Embryonic facial prominence (tissue), 1 donor: ENCODE measurements at regions not wholly inside any gene's neighbourhood (a gene's known extent, or its start where the extent isn't known, plus 50 kb on each side); places are given as distances from the start of the nearest gene placed in this dataset.
A peak's percentile ranks its signal among the peaks of the same experiment; 100 is the strongest.
"Not testable (repeated sequence)": the region's sequence is repeated elsewhere in the genome, so short reads cannot be mapped to it uniquely, and the experiment has no call there.

Experiments
- DNase-seq: peaks from one replicate; pipeline ENCODE4 v3.0.0-alpha.2; 2016; ENCODE audit errors: extremely low spot score

GRCh38 chr12:78269620-78270019 lies 438.9 kb downstream of the NAV3 start:
- no peak for DNase-seq

GRCh38 chr12:78271546-78271945 lies 440.9 kb downstream of the NAV3 start:
- no peak for DNase-seq

GRCh38 chr12:78275886-78276285 lies 445.2 kb downstream of the NAV3 start:
- no peak for DNase-seq

- no peak for DNase-seq
These were observed 448.1 kb downstream of the NAV3 start for GRCh38 chr12:78278706-78279190.

- DNase-seq, result no peak
These were observed 448.9 kb downstream of the NAV3 start for GRCh38 chr12:78279567-78279966.

GRCh38 chr12:78281102-78281501 lies 450.4 kb downstream of the NAV3 start:
- DNase-seq, result not testable (repeated sequence)

- no peak for DNase-seq
These were observed 453.7 kb downstream of the NAV3 start for GRCh38 chr12:78284417-78284816.

GRCh38 chr12:78290606-78291345 lies 460.1 kb downstream of the NAV3 start:
- DNase-seq, result peak; percentile 6

GRCh38 chr12:78293059-78293686 lies 462.5 kb downstream of the NAV3 start:
- DNase-seq, result no peak

- DNase-seq, result not testable (repeated sequence)
These were observed 470.6 kb downstream of the NAV3 start for GRCh38 chr12:78301282-78301681.

- DNase-seq, result no peak
These were observed 475.1 kb downstream of the NAV3 start for GRCh38 chr12:78305808-78306207.

- no peak for DNase-seq
These were observed 475.5 kb downstream of the NAV3 start for GRCh38 chr12:78306236-78306635.

GRCh38 chr12:78308701-78309100 lies 478.0 kb downstream of the NAV3 start:
- no peak for DNase-seq

GRCh38 chr12:78315028-78315427 lies 484.3 kb downstream of the NAV3 start:
- no peak for DNase-seq

GRCh38 chr12:78316136-78316535 lies 485.4 kb downstream of the NAV3 start:
- DNase-seq, result no peak

- DNase-seq, result no peak
These were observed 486.2 kb downstream of the NAV3 start for GRCh38 chr12:78316631-78317468.

- no peak for DNase-seq
These were observed 491.0 kb downstream of the NAV3 start for GRCh38 chr12:78321696-78322095.

- DNase-seq, result no peak
These were observed 492.5 kb downstream of the NAV3 start for GRCh38 chr12:78323226-78323625.

- DNase-seq, result no peak
These were observed 493.5 kb downstream of the NAV3 start for GRCh38 chr12:78324234-78324633.

GRCh38 chr12:78328524-78328923 lies 497.8 kb downstream of the NAV3 start:
- no peak for DNase-seq

GRCh38 chr12:78330131-78330530 lies 499.4 kb downstream of the NAV3 start:
- DNase-seq, result no peak

GRCh38 chr12:78331181-78331580 lies 500.5 kb downstream of the NAV3 start:
- DNase-seq, result no peak
